HL-60 (cell line): ENCODE measurements at regions not wholly inside any gene's neighbourhood (a gene's known extent, or its start where the extent isn't known, plus 50 kb on each side); places are given as distances from the start of the nearest gene placed in this dataset.

Experiments
- DNase-seq, 2 experiments: peaks; one replicate each; pipeline ENCODE4 v3.0.0-alpha.2; 2010 to 2020; ENCODE audit warnings: low read depth in 1 of 2, low spot score in 1 of 2
- H3K27ac ChIP-seq: fragments of 250-450 bp; sonication (Bioruptor Pico); replicated peaks from 2 replicates; pipeline ENCODE4 v1.5.1; 2020; ENCODE audit warnings: mild to moderate bottlenecking, moderate library complexity
- H3K27me3 ChIP-seq: fragments of 250-450 bp; sonication (Bioruptor Pico); 2 replicates; pipeline ENCODE4 v1.5.1; 2021; ENCODE audit warnings: mild to moderate bottlenecking, moderate library complexity; ENCODE audit not compliant: insufficient read depth, poor library complexity, severe bottlenecking
- H3K4me3 ChIP-seq: replicated peaks from 2 replicates; pipeline ENCODE4 v1.5.1; 2011; ENCODE audit warnings: mild to moderate bottlenecking, control low read depth, low read length; ENCODE audit not compliant: insufficient read depth
- GABPA ChIP-seq: IDR thresholded peaks from 2 replicates; pipeline ENCODE4 v1.6.1; 2012; ENCODE audit warnings: low read depth
- POLR2AphosphoS5 ChIP-seq: IDR thresholded peaks from 2 replicates; pipeline ENCODE4 v1.6.1; 2012; ENCODE audit warnings: low read depth
- SPI1 ChIP-seq: IDR thresholded peaks from 2 replicates; pipeline ENCODE4 v1.6.1; 2012; ENCODE audit warnings: low read depth, mild to moderate bottlenecking, borderline replicate concordance
- TF ChIP-seq, protein P1 (sequence below): IDR thresholded peaks from one replicate; pipeline ENCODE4 v1.5.1; 2011; ENCODE audit warnings: low read length, control low read depth, inconsistent platforms; ENCODE audit not compliant: insufficient read depth
- TF ChIP-seq, protein P2 (sequence below): IDR thresholded peaks from 2 replicates; pipeline ENCODE4 v1.6.1; 2012; ENCODE audit warnings: low read depth; ENCODE audit not compliant: insufficient replicate concordance

DNA sequence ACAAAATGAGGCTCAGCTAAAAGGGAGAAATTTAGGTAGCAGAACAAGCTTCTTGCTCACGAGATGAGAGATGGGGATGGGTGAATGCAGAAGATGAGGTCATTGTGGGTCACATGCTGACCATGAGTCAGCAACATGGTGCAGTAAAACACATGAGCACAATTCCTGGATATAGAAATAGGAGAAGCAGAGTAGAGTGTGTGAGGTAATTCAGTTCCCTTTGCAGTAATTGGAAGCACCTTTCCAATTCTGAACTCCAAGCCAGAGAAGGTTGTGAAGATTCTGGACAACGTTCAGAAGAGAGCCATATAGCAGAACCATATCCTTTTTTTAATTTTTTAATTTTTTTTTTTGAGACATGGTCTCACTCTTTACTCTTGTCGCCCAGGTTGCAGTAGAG, 62.0 kb upstream of the LMNTD1 start:
- Histone ChIP-seq H3K27me3 (no peaks in the 10 kb centered on the region), H3K27ac (no peak overlapping the region), H3K4me3 (no peak overlapping the region)
- TF ChIP-seq, protein P1, sequence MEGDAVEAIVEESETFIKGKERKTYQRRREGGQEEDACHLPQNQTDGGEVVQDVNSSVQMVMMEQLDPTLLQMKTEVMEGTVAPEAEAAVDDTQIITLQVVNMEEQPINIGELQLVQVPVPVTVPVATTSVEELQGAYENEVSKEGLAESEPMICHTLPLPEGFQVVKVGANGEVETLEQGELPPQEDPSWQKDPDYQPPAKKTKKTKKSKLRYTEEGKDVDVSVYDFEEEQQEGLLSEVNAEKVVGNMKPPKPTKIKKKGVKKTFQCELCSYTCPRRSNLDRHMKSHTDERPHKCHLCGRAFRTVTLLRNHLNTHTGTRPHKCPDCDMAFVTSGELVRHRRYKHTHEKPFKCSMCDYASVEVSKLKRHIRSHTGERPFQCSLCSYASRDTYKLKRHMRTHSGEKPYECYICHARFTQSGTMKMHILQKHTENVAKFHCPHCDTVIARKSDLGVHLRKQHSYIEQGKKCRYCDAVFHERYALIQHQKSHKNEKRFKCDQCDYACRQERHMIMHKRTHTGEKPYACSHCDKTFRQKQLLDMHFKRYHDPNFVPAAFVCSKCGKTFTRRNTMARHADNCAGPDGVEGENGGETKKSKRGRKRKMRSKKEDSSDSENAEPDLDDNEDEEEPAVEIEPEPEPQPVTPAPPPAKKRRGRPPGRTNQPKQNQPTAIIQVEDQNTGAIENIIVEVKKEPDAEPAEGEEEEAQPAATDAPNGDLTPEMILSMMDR, result no peak
- no peak for TF ChIP-seq SPI1
- no peak for TF ChIP-seq GABPA
- TF ChIP-seq, protein P2, sequence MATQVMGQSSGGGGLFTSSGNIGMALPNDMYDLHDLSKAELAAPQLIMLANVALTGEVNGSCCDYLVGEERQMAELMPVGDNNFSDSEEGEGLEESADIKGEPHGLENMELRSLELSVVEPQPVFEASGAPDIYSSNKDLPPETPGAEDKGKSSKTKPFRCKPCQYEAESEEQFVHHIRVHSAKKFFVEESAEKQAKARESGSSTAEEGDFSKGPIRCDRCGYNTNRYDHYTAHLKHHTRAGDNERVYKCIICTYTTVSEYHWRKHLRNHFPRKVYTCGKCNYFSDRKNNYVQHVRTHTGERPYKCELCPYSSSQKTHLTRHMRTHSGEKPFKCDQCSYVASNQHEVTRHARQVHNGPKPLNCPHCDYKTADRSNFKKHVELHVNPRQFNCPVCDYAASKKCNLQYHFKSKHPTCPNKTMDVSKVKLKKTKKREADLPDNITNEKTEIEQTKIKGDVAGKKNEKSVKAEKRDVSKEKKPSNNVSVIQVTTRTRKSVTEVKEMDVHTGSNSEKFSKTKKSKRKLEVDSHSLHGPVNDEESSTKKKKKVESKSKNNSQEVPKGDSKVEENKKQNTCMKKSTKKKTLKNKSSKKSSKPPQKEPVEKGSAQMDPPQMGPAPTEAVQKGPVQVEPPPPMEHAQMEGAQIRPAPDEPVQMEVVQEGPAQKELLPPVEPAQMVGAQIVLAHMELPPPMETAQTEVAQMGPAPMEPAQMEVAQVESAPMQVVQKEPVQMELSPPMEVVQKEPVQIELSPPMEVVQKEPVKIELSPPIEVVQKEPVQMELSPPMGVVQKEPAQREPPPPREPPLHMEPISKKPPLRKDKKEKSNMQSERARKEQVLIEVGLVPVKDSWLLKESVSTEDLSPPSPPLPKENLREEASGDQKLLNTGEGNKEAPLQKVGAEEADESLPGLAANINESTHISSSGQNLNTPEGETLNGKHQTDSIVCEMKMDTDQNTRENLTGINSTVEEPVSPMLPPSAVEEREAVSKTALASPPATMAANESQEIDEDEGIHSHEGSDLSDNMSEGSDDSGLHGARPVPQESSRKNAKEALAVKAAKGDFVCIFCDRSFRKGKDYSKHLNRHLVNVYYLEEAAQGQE, result no peak
- no peak for DNase-seq

DNA sequence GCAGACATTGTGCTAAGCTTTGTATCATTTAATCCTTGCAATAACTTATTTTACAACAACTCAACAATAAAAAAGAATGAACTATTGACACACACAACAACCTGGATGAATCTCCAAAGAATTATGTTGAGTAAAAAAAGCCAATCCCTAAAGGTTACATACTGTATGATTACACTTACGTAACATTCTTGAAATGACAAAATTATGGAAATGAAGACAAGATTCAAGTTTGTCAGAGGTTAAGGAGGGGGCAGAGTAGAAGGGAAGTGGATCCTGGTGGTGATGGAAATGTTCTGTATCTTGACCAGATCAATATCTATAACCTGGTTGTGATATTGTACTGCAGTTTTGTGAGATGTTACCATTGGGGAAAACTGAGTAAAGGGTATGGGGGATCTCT, 63.2 kb upstream of the LMNTD1 start:
- no peak for TF ChIP-seq SPI1
- TF ChIP-seq POLR2AphosphoS5, result no peak
- TF ChIP-seq, protein P1, result no peak
- TF ChIP-seq GABPA, result no peak
- TF ChIP-seq, protein P2, result no peak
- no peak for DNase-seq
- H3K27me3 ChIP-seq, result no peaks in the 10 kb centered on the region
- H3K27ac ChIP-seq, result no peak overlapping the region
- H3K4me3 ChIP-seq, result no peak overlapping the region

DNA sequence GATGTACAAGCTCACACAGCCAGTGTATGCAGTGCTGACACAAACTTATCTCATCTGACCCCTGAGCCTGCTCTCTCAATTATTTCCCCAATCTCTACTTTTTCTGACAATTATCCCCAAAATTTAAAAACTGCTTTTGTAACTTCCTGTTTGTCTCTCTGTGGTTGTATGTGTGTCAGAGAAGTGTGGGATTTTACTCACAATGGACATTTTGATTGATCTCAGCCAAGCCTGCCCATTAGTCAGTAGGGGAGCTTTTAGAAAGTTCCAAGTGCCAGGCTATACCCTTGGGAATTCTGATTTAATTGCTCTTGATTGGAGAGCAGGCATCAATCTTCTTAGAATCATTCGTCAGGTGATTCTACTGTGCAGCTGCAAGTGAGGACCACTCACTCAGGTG, 64.9 kb upstream of the LMNTD1 start:
- H3K27me3 ChIP-seq, result no peaks in the 10 kb centered on the region
- no peak overlapping the region for H3K4me3 ChIP-seq
- DNase-seq, result no peak
- TF ChIP-seq, protein P2, result no peak
- TF ChIP-seq POLR2AphosphoS5, result no peak
- TF ChIP-seq GABPA, result no peak
- no peak for TF ChIP-seq SPI1
- TF ChIP-seq, protein P1, result no peak
- no peak overlapping the region for H3K27ac ChIP-seq
